Transverse colon (tissue), 4 donors: ENCODE measurements at regions not wholly inside any gene's neighbourhood (a gene's known extent, or its start where the extent isn't known, plus 50 kb on each side); places are given as distances from the start of the nearest gene placed in this dataset.

Source experiments
- DNase-seq: peaks from one replicate; pipeline ENCODE4 v3.0.0-alpha.2; 2019
- H3K27ac ChIP-seq, 4 donors: fragments of 200-600 bp; sonication (generic); 2 replicates each; pipeline ENCODE4 v1.5.1; 2016 to 2018; ENCODE audit warnings: inconsistent platforms in 4 of 4
- H3K27me3 ChIP-seq: fragments of 200-600 bp; sonication (generic); 2 replicates; pipeline ENCODE4 v1.5.1; 2017; ENCODE audit warnings: inconsistent platforms
- H3K36me3 ChIP-seq, 4 donors: fragments of 200-600 bp; sonication (generic); 2 replicates each; pipeline ENCODE4 v1.5.1; 2017 to 2019; ENCODE audit warnings: inconsistent platforms in 4 of 4
- H3K4me1 ChIP-seq, 4 donors: fragments of 200-600 bp; sonication (generic); 2 replicates each; pipeline ENCODE4 v1.5.1; 2017 to 2020; ENCODE audit warnings: inconsistent platforms in 4 of 4
- H3K4me3 ChIP-seq, 4 donors: fragments of 200-600 bp; sonication (generic); 1 replicate in 1 of 4; 2 replicates in 3 of 4; pipeline versions ENCODE4 v1.5.1 to v1.6.1; 2017 to 2019; ENCODE audit warnings: inconsistent platforms in 4 of 4
- H3K9me3 ChIP-seq, 2 donors: fragments of 200-600 bp; sonication (generic); 2 replicates each; pipeline ENCODE4 v1.5.1; 2017 to 2019; ENCODE audit warnings: inconsistent platforms in 2 of 2
- CTCF ChIP-seq, 5 experiments: fragments of 200-600 bp in 3 of 5; fragments of 450-650 bp in 2 of 5; sonication (generic) in 3 of 5; IDR thresholded peaks; 1 replicate in 2 of 5; 2 replicates in 3 of 5; pipeline ENCODE4 v1.5.1; 2016 to 2017; ENCODE audit warnings: antibody characterized with exemption in 5 of 5, inconsistent platforms in 3 of 5, mild to moderate bottlenecking in 2 of 5, moderate library complexity in 1 of 5
- EP300 ChIP-seq: sonication (generic); formaldehyde crosslinking; IDR thresholded peaks from one replicate; pipeline ENCODE4 v1.6.1; 2017; ENCODE audit warnings: antibody characterized with exemption, low read depth
- POLR2A ChIP-seq: fragments of 450-650 bp; IDR thresholded peaks from one replicate; pipeline ENCODE4 v1.6.1; 2016; ENCODE audit warnings: antibody characterized with exemption, mild to moderate bottlenecking, moderate library complexity
- POLR2AphosphoS5 ChIP-seq, 3 donors: sonication (generic); formaldehyde crosslinking; IDR thresholded peaks; one replicate each; pipeline ENCODE4 v1.6.1; 2016; ENCODE audit warnings: antibody characterized with exemption in 3 of 3
- WGBS, 2 donors: methylation state at CpG; one replicate each; pipeline ENCODE4 v1.1.5; 2018; ENCODE audit warnings: low coverage in 1 of 2; 5-methylcytosine and 5-hydroxymethylcytosine counted together
- in situ Hi-C, 4 donors: fragments of 200-750 bp; cut with MboI; loops; one replicate each; pipeline versions ENCODE4 v1.15.0 to v1.15.1; 2017; ENCODE audit warnings: low sequenced_read_pairs in 3 of 4, low pct_ligation_motif_present in 1 of 4, low pct_unique_long_range_greater_than_20kb in 1 of 4
- intact Hi-C: fragments of 100-400 bp; cut with DNase I; formaldehyde crosslinking; loops from one replicate; pipeline ENCODE4 v1.15.1; 2023; ENCODE audit warnings: low total_unique reads

- intact Hi-C loops, result no loop called here
- Histone ChIP-seq H3K4me3 (no peak overlapping the region), H3K4me1 (no peaks in the 10 kb centered on the region), H3K9me3 (no peaks in the 10 kb centered on the region), H3K27me3 (no peaks in the 10 kb centered on the region), H3K36me3 (no peaks in the 10 kb centered on the region), H3K27ac (no peak overlapping the region)
- in situ Hi-C loops, result no loop called here
- no peak for DNase-seq
- no peak for TF ChIP-seq POLR2A
- TF ChIP-seq CTCF (IDR thresholded peaks at IDR 0.05), result no peak
- TF ChIP-seq POLR2AphosphoS5 (IDR thresholded peaks at IDR 0.05), result no peak
- no peak for TF ChIP-seq EP300
Observed at GRCh38 chr4:121574618-121575017, 122.2 kb downstream of the ANXA5 start.

GRCh38 chr4:121567748-121568147 lies 129.0 kb downstream of the ANXA5 start:
- no peaks in the 10 kb centered on the region for H3K27me3 ChIP-seq
- no peak overlapping the region for H3K4me3 ChIP-seq
- no peaks in the 10 kb centered on the region for H3K9me3 ChIP-seq
- no peaks in the 10 kb centered on the region for H3K4me1 ChIP-seq
- intact Hi-C loops, result no loop called here
- no peak for TF ChIP-seq EP300
- no peak for TF ChIP-seq CTCF (IDR thresholded peaks at IDR 0.05)
- TF ChIP-seq POLR2AphosphoS5 (IDR thresholded peaks at IDR 0.05), result no peak
- TF ChIP-seq POLR2A, result no peak
- H3K27ac ChIP-seq, result no peak overlapping the region
- in situ Hi-C loops, result no loop called here
- H3K36me3 ChIP-seq, result no peaks in the 10 kb centered on the region
- 87% methylated on average over 3 of the region's 4 CpGs; no CpG with 5 or more reads in 1 of the 2 donors for WGBS, 2 donors
- no peak for DNase-seq

- 32 to 42% methylated on average over 4 to 5 of the region's 5 CpGs for WGBS, 2 donors
- Histone ChIP-seq H3K27ac (no peak overlapping the region), H3K27me3 (no peaks in the 10 kb centered on the region), H3K36me3 (no peaks in the 10 kb centered on the region), H3K4me1 (no peaks in the 10 kb centered on the region), H3K9me3 (no peaks in the 10 kb centered on the region), H3K4me3 (no peak overlapping the region)
- in situ Hi-C loops (no loop called here), intact Hi-C loops (no loop called here)
- DNase-seq, result no peak
- TF ChIP-seq POLR2A (no peak), EP300 (no peak), POLR2AphosphoS5 (IDR thresholded peaks at IDR 0.05) (no peak), CTCF (IDR thresholded peaks at IDR 0.05) (no peak)
Observed at GRCh38 chr4:121564840-121565375, 131.9 kb downstream of the ANXA5 start.

GRCh38 chr4:121562811-121563210 lies 134.0 kb downstream of the ANXA5 start:
- DNase-seq, result no peak
- no peak for TF ChIP-seq EP300
- TF ChIP-seq CTCF (IDR thresholded peaks at IDR 0.05), result no peak
- no peak for TF ChIP-seq POLR2AphosphoS5 (IDR thresholded peaks at IDR 0.05)
- TF ChIP-seq POLR2A, result no peak
- H3K27ac ChIP-seq, result no peak overlapping the region
- H3K4me3 ChIP-seq, result no peak overlapping the region
- 66 to 85% methylated on average over 2 of the region's 2 CpGs for WGBS, 2 donors
- intact Hi-C loops (no loop called here), in situ Hi-C loops (no loop called here)
- no peaks in the 10 kb centered on the region for H3K27me3 ChIP-seq
- H3K9me3 ChIP-seq, result no peaks in the 10 kb centered on the region
- no peaks in the 10 kb centered on the region for H3K4me1 ChIP-seq
- H3K36me3 ChIP-seq, result no peaks in the 10 kb centered on the region
